ENCODE measurements at regions not wholly inside any gene's neighbourhood (a gene's known extent, or its start where the extent isn't known, plus 50 kb on each side); places are given as distances from the start of the nearest gene placed in this dataset.

DNA sequence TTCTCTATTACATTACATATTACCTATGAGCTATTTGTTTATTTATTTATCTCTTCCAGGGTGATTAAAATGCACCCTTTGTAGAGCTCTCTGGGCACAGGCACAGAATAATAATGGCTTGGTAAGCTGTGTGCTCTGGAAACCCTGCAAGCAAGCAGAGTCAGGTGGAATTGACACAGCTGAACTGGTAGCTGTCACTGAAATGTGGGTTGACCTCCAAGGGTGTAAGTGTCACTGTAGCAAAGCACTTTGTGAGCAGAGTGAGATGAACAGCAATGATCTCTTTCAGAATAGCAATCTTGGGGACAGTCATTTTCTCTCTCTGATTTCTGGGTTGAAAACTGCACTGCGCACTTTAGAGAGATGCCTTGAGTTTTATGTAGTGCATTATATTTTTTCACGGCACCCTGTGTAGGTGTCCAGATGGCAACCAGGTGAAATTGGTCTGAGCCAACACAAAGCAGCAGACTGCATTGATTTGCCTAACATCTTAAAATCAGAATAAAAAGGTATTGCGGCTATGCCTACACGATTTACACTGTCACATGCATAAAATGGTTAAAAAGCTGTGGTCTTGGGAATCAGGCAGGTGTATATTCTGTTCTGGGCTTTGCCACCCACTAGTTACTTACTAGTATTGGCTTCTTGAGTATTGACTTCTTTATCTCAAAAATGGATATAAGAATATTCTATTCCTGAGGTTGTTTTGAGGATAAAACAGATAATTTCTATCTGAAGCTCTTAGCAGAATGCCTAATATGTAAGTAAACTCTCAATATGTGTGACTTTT lies 450.3 kb downstream of the RAPGEF2 start:
- TF ChIP-seq, protein P1, sequence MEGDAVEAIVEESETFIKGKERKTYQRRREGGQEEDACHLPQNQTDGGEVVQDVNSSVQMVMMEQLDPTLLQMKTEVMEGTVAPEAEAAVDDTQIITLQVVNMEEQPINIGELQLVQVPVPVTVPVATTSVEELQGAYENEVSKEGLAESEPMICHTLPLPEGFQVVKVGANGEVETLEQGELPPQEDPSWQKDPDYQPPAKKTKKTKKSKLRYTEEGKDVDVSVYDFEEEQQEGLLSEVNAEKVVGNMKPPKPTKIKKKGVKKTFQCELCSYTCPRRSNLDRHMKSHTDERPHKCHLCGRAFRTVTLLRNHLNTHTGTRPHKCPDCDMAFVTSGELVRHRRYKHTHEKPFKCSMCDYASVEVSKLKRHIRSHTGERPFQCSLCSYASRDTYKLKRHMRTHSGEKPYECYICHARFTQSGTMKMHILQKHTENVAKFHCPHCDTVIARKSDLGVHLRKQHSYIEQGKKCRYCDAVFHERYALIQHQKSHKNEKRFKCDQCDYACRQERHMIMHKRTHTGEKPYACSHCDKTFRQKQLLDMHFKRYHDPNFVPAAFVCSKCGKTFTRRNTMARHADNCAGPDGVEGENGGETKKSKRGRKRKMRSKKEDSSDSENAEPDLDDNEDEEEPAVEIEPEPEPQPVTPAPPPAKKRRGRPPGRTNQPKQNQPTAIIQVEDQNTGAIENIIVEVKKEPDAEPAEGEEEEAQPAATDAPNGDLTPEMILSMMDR (IDR thresholded peaks at IDR 0.05; ENCODE audit: control extremely low read depth in 1 of 3, insufficient read depth in 1 of 3, low read depth in 1 of 3, low read length in 3 of 3), result no peak
- TF ChIP-seq EZH2 (IDR thresholded peaks at IDR 0.05; ENCODE audit: low read depth, low read length, severe bottlenecking), result no peak

Measured in H1 (cell line).